ENCODE measurements at regions not wholly inside any gene's neighbourhood (a gene's known extent, or its start where the extent isn't known, plus 50 kb on each side); places are given as distances from the start of the nearest gene placed in this dataset.

- TF ChIP-seq MAX (IDR thresholded peaks at IDR 0.05), result no peak
- no peak for TF ChIP-seq RAD51 (IDR thresholded peaks at IDR 0.05; ENCODE audit: borderline replicate concordance)
- no peak for TF ChIP-seq ARNT (IDR thresholded peaks at IDR 0.05)
- no peak for TF ChIP-seq ZNF770 (CRISPR knock-in tag; IDR thresholded peaks at IDR 0.05)
- no peak for TF ChIP-seq SMAD1 (CRISPR knock-in tag; IDR thresholded peaks at IDR 0.05; ENCODE audit: borderline replicate concordance, low read depth)
- no peak for TF ChIP-seq FOXJ3 (CRISPR knock-in tag; IDR thresholded peaks at IDR 0.05; ENCODE audit: borderline replicate concordance)
- TF ChIP-seq FOSL1 (CRISPR knock-in tag; IDR thresholded peaks at IDR 0.05; ENCODE audit: borderline replicate concordance), result no peak
- TF ChIP-seq CTCF (CRISPR knock-in tag; IDR thresholded peaks at IDR 0.05), result no peak
- TF ChIP-seq HMG20A (CRISPR knock-in tag; IDR thresholded peaks at IDR 0.05; ENCODE audit: borderline replicate concordance), result no peak
- no peak for TF ChIP-seq ZNF362 (CRISPR knock-in tag; IDR thresholded peaks at IDR 0.05; ENCODE audit: borderline replicate concordance)
- no peak for TF ChIP-seq HNRNPK (IDR thresholded peaks at IDR 0.05; ENCODE audit: low read depth, low read length, poor library complexity, severe bottlenecking)
Observed at GRCh38 chr6:78693835-78694234, 173.5 kb upstream of the IRAK1BP1 start.
